ENCODE measurements at regions not wholly inside any gene's neighbourhood (a gene's known extent, or its start where the extent isn't known, plus 50 kb on each side); places are given as distances from the start of the nearest gene placed in this dataset.

DNA sequence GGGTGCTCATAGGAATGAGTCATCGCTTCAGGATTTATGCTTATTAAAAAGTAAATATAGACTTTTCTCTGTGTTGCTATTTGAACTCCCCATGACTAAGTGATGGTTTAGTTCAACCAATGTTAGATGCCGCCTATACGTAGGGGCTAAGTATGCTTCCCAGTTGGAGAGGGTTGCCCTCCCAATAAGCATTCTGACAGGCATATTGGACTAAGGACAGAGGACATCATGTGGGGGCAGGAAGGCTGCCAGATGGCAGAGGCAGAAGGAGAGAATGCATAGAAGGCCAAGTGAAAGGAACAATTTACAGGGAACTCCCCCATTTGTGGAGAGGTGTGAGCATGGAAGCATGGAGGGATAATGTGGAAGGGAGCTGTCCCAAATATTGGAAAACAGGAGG is 318.4 kb upstream of the OBI1 start:
- no peak for TF ChIP-seq TAF1 (IDR thresholded peaks at IDR 0.05; ENCODE audit: low read depth)
- TF ChIP-seq RAD21 (conservative IDR thresholded peaks at IDR 0.05) = no peak
- no peak for TF ChIP-seq EP300 (conservative IDR thresholded peaks at IDR 0.05; ENCODE audit: poor library complexity, severe bottlenecking)
- TF ChIP-seq, protein P1, sequence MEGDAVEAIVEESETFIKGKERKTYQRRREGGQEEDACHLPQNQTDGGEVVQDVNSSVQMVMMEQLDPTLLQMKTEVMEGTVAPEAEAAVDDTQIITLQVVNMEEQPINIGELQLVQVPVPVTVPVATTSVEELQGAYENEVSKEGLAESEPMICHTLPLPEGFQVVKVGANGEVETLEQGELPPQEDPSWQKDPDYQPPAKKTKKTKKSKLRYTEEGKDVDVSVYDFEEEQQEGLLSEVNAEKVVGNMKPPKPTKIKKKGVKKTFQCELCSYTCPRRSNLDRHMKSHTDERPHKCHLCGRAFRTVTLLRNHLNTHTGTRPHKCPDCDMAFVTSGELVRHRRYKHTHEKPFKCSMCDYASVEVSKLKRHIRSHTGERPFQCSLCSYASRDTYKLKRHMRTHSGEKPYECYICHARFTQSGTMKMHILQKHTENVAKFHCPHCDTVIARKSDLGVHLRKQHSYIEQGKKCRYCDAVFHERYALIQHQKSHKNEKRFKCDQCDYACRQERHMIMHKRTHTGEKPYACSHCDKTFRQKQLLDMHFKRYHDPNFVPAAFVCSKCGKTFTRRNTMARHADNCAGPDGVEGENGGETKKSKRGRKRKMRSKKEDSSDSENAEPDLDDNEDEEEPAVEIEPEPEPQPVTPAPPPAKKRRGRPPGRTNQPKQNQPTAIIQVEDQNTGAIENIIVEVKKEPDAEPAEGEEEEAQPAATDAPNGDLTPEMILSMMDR (IDR thresholded peaks at IDR 0.05; ENCODE audit: poor library complexity, severe bottlenecking) = no peak
- TF ChIP-seq SMC3 (conservative IDR thresholded peaks at IDR 0.05; ENCODE audit: poor library complexity) = no peak
- no peak for TF ChIP-seq MXI1 (conservative IDR thresholded peaks at IDR 0.05; ENCODE audit: poor library complexity, severe bottlenecking)
- no peak for TF ChIP-seq POLR2AphosphoS5 (IDR thresholded peaks at IDR 0.05)
- no peak for TF ChIP-seq EZH2 (IDR thresholded peaks at IDR 0.05; ENCODE audit: borderline replicate concordance, insufficient read depth, low read length, poor library complexity, severe bottlenecking)
- TF ChIP-seq, protein P2, sequence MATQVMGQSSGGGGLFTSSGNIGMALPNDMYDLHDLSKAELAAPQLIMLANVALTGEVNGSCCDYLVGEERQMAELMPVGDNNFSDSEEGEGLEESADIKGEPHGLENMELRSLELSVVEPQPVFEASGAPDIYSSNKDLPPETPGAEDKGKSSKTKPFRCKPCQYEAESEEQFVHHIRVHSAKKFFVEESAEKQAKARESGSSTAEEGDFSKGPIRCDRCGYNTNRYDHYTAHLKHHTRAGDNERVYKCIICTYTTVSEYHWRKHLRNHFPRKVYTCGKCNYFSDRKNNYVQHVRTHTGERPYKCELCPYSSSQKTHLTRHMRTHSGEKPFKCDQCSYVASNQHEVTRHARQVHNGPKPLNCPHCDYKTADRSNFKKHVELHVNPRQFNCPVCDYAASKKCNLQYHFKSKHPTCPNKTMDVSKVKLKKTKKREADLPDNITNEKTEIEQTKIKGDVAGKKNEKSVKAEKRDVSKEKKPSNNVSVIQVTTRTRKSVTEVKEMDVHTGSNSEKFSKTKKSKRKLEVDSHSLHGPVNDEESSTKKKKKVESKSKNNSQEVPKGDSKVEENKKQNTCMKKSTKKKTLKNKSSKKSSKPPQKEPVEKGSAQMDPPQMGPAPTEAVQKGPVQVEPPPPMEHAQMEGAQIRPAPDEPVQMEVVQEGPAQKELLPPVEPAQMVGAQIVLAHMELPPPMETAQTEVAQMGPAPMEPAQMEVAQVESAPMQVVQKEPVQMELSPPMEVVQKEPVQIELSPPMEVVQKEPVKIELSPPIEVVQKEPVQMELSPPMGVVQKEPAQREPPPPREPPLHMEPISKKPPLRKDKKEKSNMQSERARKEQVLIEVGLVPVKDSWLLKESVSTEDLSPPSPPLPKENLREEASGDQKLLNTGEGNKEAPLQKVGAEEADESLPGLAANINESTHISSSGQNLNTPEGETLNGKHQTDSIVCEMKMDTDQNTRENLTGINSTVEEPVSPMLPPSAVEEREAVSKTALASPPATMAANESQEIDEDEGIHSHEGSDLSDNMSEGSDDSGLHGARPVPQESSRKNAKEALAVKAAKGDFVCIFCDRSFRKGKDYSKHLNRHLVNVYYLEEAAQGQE (IDR thresholded peaks at IDR 0.05; ENCODE audit: borderline replicate concordance) = no peak
- H3K27ac ChIP-seq (ENCODE audit: low read length) = no peak overlapping the region
- no peaks in the 10 kb centered on the region for H3K27me3 ChIP-seq (ENCODE audit: insufficient read depth, low read depth, low read length)
- no peak overlapping the region for H3K9ac ChIP-seq (ENCODE audit: low read length)
- H3K36me3 ChIP-seq (ENCODE audit: insufficient read depth, low read length) = no peaks in the 10 kb centered on the region
- no peaks in the 10 kb centered on the region for H3K79me2 ChIP-seq (replicated peaks; ENCODE audit: insufficient read depth, low read length)
- no peaks in the 10 kb centered on the region for H3K9me3 ChIP-seq (ENCODE audit: low read length)
- H3F3A ChIP-seq (ENCODE audit: insufficient read depth, low read length, poor library complexity, severe bottlenecking) = no peaks in the 10 kb centered on the region
- H4K20me1 ChIP-seq (ENCODE audit: insufficient read depth) = no peaks in the 10 kb centered on the region
- H2AFZ ChIP-seq (ENCODE audit: low read depth, low read length) = no peak overlapping the region
- no peak overlapping the region for H3K4me2 ChIP-seq (ENCODE audit: low read length)
- no peaks in the 10 kb centered on the region for H3K9me2 ChIP-seq (ENCODE audit: insufficient read depth, low read length)
- H3K4me3 ChIP-seq (ENCODE audit: low read length) = no peak overlapping the region

DNA sequence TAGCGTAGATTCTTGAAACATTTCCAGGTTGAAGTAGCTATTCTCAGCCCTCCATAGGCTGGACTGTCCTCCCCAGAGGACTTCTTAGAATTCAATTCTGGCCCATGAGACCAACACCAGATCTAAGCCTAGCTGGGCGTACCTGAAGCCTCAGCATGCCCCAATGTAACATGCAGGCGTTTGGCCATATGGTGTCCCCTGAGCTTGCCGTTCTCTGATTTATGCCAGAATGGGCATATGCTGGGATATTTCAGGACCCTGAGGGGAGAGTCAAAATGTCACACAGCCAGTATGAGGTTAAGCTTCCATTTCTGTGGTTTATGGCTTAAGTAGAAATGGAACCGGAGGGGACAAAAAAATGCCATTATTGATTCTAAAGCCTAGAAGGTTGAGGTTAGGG is 317.7 kb upstream of the OBI1 start:
- Histone ChIP-seq H3K36me3 (ENCODE audit: insufficient read depth, low read length) (no peaks in the 10 kb centered on the region), H3K27ac (ENCODE audit: low read length) (no peak overlapping the region), H3K9me3 (ENCODE audit: low read length) (no peaks in the 10 kb centered on the region), H3K79me2 (replicated peaks; ENCODE audit: insufficient read depth, low read length) (no peaks in the 10 kb centered on the region), H3K4me3 (ENCODE audit: low read length) (no peak overlapping the region), H4K20me1 (ENCODE audit: insufficient read depth) (no peaks in the 10 kb centered on the region), H3K9me2 (ENCODE audit: insufficient read depth, low read length) (no peaks in the 10 kb centered on the region), H3K9ac (ENCODE audit: low read length) (no peak overlapping the region), H3K27me3 (ENCODE audit: insufficient read depth, low read depth, low read length) (no peaks in the 10 kb centered on the region), H3F3A (ENCODE audit: insufficient read depth, low read length, poor library complexity, severe bottlenecking) (no peaks in the 10 kb centered on the region), H3K4me2 (ENCODE audit: low read length) (no peak overlapping the region), H2AFZ (ENCODE audit: low read depth, low read length) (no peak overlapping the region)
- TF ChIP-seq SMC3 (conservative IDR thresholded peaks at IDR 0.05; ENCODE audit: poor library complexity) (no peak), EP300 (conservative IDR thresholded peaks at IDR 0.05; ENCODE audit: poor library complexity, severe bottlenecking) (no peak), RAD21 (conservative IDR thresholded peaks at IDR 0.05) (no peak), EZH2 (IDR thresholded peaks at IDR 0.05; ENCODE audit: borderline replicate concordance, insufficient read depth, low read length, poor library complexity, severe bottlenecking) (no peak), MXI1 (conservative IDR thresholded peaks at IDR 0.05; ENCODE audit: poor library complexity, severe bottlenecking) (no peak), POLR2AphosphoS5 (IDR thresholded peaks at IDR 0.05) (no peak), TAF1 (IDR thresholded peaks at IDR 0.05; ENCODE audit: low read depth) (no peak)
- TF ChIP-seq, protein P2 (IDR thresholded peaks at IDR 0.05; ENCODE audit: borderline replicate concordance) = no peak
- TF ChIP-seq, protein P1 (IDR thresholded peaks at IDR 0.05; ENCODE audit: poor library complexity, severe bottlenecking) = no peak
